Lower leg skin (tissue), 4 donors: ENCODE measurements at regions not wholly inside any gene's neighbourhood (a gene's known extent, or its start where the extent isn't known, plus 50 kb on each side); places are given as distances from the start of the nearest gene placed in this dataset.

ENCODE experiments used
- DNase-seq, 2 donors: peaks; one replicate each; pipeline ENCODE4 v3.0.0-alpha.2; 2019; ENCODE audit warnings: low spot score in 2 of 2
- H3K4me3 ChIP-seq: fragments of 200-600 bp; sonication (generic); 2 replicates; pipeline ENCODE4 v1.5.1; 2017; ENCODE audit warnings: mild to moderate bottlenecking, low read depth; ENCODE audit not compliant: poor library complexity, severe bottlenecking
- POLR2A ChIP-seq, 2 donors: fragments of 450-650 bp; IDR thresholded peaks; one replicate each; pipeline ENCODE4 v1.6.1; 2016 to 2017; ENCODE audit warnings: antibody characterized with exemption in 2 of 2, mild to moderate bottlenecking in 1 of 2, moderate library complexity in 1 of 2
- whole genome bisulfite sequencing, 2 donors: methylation state at CpG; one replicate each; pipeline ENCODE4 v1.1.5; 2018; 5-methylcytosine and 5-hydroxymethylcytosine counted together
- intact Hi-C: fragments of 100-400 bp; cut with DNase I; formaldehyde crosslinking; loops from one replicate; pipeline ENCODE4 v1.15.0; 2023; ENCODE audit warnings: low total_unique reads
- TF ChIP-seq, protein P1 (sequence below), 3 donors: fragments of 450-650 bp; IDR thresholded peaks; one replicate each; pipeline ENCODE4 v1.5.1; 2016; ENCODE audit warnings: antibody characterized with exemption in 3 of 3, mild to moderate bottlenecking in 3 of 3, moderate library complexity in 2 of 3

DNA sequence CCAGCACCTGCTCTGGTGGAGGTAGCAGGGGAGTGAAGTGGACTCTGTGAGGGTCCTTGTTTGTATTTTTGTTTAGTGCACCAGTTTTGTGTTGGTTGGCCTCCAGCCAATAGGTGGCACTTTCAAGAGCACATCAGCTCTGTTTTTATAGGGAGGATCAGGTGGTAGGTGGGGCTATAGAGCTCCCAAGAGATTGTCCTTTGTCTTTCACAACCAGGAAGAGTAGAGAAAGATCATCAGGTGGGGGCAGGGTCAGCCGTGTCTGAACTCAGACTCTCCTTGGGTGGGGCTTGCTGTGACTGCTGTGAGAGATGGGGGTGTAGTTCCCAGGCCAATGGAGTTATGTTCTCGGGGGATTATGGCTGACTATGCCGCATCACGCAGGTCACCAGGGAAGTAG, 159.8 kb downstream of the ZNF326 start:
- no peak overlapping the region for H3K4me3 ChIP-seq
- 77 to 82% methylated on average over 4 of the region's 4 CpGs for WGBS, 2 donors
- intact Hi-C loops, result no loop called here
- no peak for TF ChIP-seq POLR2A (IDR thresholded peaks at IDR 0.05)
- TF ChIP-seq, protein P1, sequence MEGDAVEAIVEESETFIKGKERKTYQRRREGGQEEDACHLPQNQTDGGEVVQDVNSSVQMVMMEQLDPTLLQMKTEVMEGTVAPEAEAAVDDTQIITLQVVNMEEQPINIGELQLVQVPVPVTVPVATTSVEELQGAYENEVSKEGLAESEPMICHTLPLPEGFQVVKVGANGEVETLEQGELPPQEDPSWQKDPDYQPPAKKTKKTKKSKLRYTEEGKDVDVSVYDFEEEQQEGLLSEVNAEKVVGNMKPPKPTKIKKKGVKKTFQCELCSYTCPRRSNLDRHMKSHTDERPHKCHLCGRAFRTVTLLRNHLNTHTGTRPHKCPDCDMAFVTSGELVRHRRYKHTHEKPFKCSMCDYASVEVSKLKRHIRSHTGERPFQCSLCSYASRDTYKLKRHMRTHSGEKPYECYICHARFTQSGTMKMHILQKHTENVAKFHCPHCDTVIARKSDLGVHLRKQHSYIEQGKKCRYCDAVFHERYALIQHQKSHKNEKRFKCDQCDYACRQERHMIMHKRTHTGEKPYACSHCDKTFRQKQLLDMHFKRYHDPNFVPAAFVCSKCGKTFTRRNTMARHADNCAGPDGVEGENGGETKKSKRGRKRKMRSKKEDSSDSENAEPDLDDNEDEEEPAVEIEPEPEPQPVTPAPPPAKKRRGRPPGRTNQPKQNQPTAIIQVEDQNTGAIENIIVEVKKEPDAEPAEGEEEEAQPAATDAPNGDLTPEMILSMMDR (IDR thresholded peaks at IDR 0.05), result no peak
- no peak for DNase-seq

DNA sequence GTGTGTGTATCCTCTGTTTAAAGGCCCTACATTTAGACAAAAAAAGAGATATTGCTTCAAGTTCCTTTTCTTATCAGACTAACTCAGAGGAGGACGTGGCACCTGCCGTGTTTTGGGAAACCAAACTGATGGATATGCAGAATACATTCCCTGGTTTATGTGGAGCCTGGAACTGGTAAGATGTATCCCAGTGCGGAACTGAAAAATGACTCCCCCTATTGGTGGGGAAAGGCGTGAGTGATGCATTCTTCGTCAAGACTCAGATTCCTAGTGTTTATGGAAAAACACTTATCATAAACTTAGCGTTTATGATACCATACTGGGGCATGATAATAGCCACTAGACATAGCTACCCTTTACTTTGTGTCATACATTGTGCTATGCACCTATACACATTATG, 154.2 kb downstream of the ZNF326 start:
- intact Hi-C loops, result no loop called here
- whole genome bisulfite sequencing, 2 donors, result 85 to 87% methylated on average over 6 of the region's 6 CpGs
- no peak for TF ChIP-seq POLR2A (IDR thresholded peaks at IDR 0.05)
- TF ChIP-seq, protein P1 (IDR thresholded peaks at IDR 0.05), result no peak
- H3K4me3 ChIP-seq, result no peak overlapping the region
- DNase-seq, result no peak

DNA sequence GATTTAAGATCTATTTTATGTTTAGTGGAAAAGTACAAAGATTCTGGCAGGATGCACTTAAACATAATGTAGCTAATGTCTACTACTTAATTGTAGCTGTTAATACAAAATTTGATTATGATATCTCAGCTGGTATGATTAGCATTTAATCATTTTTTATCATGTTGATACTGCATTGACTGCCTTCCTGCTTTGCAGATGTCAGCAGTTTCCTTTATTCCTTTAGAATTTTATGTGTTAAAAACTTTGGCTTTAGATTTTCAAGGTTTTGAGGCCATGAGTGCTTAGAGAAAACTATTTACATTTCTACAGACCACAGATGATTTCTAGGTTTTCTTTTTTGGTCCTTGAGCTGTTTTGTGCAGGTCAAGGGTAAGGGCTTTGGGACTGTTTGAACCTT, 152.2 kb downstream of the ZNF326 start:
- intact Hi-C loops, result no loop called here
- no peak for DNase-seq
- TF ChIP-seq, protein P1 (IDR thresholded peaks at IDR 0.05), result no peak
- no peak for TF ChIP-seq POLR2A (IDR thresholded peaks at IDR 0.05)
- no peak overlapping the region for H3K4me3 ChIP-seq

DNA sequence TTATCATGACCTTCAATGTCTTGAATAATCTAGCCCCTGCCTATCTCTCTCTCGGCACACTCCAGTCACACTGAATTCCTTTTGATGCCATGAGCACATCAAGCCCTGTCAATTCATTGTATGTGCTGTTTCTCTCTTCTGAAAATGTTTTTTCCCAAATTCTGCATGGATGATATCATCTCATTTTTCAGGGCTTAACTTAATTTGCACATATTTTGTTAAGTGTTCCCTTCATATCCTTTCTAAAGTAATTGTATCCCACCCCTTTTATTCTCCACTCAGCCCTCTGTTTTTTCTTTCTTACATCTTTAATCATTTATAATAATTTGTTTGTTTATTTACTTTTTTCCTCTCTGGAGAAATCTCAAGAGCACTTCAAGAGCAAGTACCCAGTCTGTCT, 149.9 kb downstream of the ZNF326 start:
- intact Hi-C loops, result no loop called here
- 33 to 52% methylated on average over 1 of the region's 1 CpG for WGBS, 2 donors

DNA sequence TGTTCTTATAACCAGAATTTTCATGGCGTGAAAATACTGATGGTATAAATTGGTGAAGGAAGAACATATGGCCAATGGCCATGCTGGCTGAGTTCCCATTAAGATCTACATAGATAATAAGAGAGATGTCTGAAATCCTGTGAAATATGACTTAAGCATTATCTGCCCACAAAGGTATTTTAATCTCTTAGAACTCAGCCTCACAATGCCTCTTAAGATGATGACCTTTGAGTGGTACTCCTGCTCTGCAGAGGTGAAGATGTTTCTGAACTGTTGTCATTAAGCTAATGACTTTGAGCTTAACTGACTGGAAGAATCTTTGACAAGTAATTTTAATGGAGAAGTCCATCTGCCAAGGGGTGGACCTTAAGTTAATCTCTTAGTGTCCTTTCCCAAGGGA, 148.7 kb downstream of the ZNF326 start:
- intact Hi-C loops, result no loop called here
- H3K4me3 ChIP-seq, result no peak overlapping the region
- no peak for DNase-seq
- WGBS, 2 donors, result 67 to 68% methylated on average over 1 of the region's 1 CpG
- TF ChIP-seq, protein P1 (IDR thresholded peaks at IDR 0.05), result no peak
- TF ChIP-seq POLR2A (IDR thresholded peaks at IDR 0.05), result no peak

More for the DNA sequence above, 149.9 kb downstream of the ZNF326 start:
- TF ChIP-seq, protein P1 (IDR thresholded peaks at IDR 0.05), result no peak
- no peak for TF ChIP-seq POLR2A (IDR thresholded peaks at IDR 0.05)
- no peak overlapping the region for H3K4me3 ChIP-seq
- DNase-seq, result no peak

DNA sequence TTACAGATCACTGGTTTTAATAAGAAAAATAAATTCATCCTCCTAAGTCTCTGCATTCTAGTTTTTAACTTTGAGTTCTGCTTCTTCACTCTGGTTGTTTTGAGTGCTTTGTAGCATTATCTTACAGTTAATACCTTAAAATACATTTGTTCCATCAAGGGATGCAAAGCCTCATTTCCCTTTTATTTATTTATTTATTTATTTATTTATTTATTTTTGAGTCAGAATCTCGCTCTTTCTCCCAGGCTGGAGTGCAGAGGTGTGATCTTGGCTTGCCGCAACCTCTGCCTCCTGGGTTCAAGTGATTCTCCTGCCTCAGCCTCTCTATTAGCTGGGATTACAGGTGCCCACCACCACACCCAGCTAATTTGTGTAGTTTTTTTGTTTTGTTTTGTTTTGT, 147.8 kb downstream of the ZNF326 start:
- no peak for TF ChIP-seq POLR2A (IDR thresholded peaks at IDR 0.05)
- TF ChIP-seq, protein P1 (IDR thresholded peaks at IDR 0.05), result no peak
- 79 to 93% methylated on average over 2 of the region's 2 CpGs for WGBS, 2 donors
- intact Hi-C loops, result no loop called here
- no peak for DNase-seq
- no peak overlapping the region for H3K4me3 ChIP-seq
